Hepatocyte (in vitro differentiated cells): ENCODE measurements at regions not wholly inside any gene's neighbourhood (a gene's known extent, or its start where the extent isn't known, plus 50 kb on each side); places are given as distances from the start of the nearest gene placed in this dataset.

Experiments
- DNase-seq: peaks from one replicate; pipeline ENCODE4 v3.0.0-alpha.2; 2016; ENCODE audit warnings: low spot score
- H2AFZ ChIP-seq: fragments of 200-600 bp; sonication (generic); 2 replicates; pipeline ENCODE4 v1.6.0; 2016; ENCODE audit warnings: antibody characterized with exemption, mild to moderate bottlenecking
- H3K27ac ChIP-seq: fragments of 200-600 bp; sonication (generic); 2 replicates; pipeline ENCODE4 v1.5.1; 2016; ENCODE audit warnings: mild to moderate bottlenecking
- H3K27me3 ChIP-seq: fragments of 200-600 bp; sonication (generic); 2 replicates; pipeline ENCODE4 v1.6.1; 2016
- H3K36me3 ChIP-seq: fragments of 200-600 bp; sonication (generic); replicated peaks from 2 replicates; pipeline ENCODE4 v1.5.1; 2016; ENCODE audit warnings: low read depth; ENCODE audit not compliant: insufficient read depth
- H3K4me1 ChIP-seq: fragments of 200-600 bp; sonication (generic); 2 replicates; pipeline ENCODE4 v1.5.1; 2016; ENCODE audit warnings: mild to moderate bottlenecking, moderate library complexity; ENCODE audit not compliant: insufficient read depth
- H3K4me2 ChIP-seq: fragments of 200-600 bp; sonication (generic); 2 replicates; pipeline ENCODE4 v1.6.0; 2016
- H3K4me3 ChIP-seq: fragments of 200-600 bp; sonication (generic); 2 replicates; pipeline ENCODE4 v1.5.1; 2016; ENCODE audit warnings: mild to moderate bottlenecking
- H3K79me2 ChIP-seq: fragments of 200-600 bp; sonication (generic); 2 replicates; pipeline ENCODE4 v1.6.0; 2017; ENCODE audit warnings: mild to moderate bottlenecking
- H3K9me2 ChIP-seq: fragments of 200-600 bp; sonication (generic); replicated peaks from 2 replicates; pipeline ENCODE4 v1.6.0; 2017; ENCODE audit warnings: mild to moderate bottlenecking; ENCODE audit not compliant: insufficient read depth
- H3K9me3 ChIP-seq: fragments of 200-600 bp; sonication (generic); 2 replicates; pipeline ENCODE4 v1.5.1; 2016; ENCODE audit warnings: low read depth, mild to moderate bottlenecking
- H4K20me1 ChIP-seq: fragments of 200-600 bp; sonication (generic); 2 replicates; pipeline ENCODE4 v1.6.0; 2016; ENCODE audit warnings: mild to moderate bottlenecking; ENCODE audit not compliant: insufficient read depth, poor library complexity, severe bottlenecking
- CTCF ChIP-seq: fragments of 200-600 bp; sonication (generic); IDR thresholded peaks from 2 replicates; pipeline ENCODE4 v1.5.1; 2016; ENCODE audit warnings: antibody characterized with exemption, mild to moderate bottlenecking; ENCODE audit not compliant: poor library complexity
- EZH2 ChIP-seq: fragments of 200-600 bp; sonication (generic); IDR thresholded peaks from 2 replicates; pipeline ENCODE4 v1.6.1; 2016; ENCODE audit warnings: antibody characterized with exemption, mild to moderate bottlenecking, borderline replicate concordance
- EZH2phosphoT487 ChIP-seq: fragments of 200-600 bp; sonication (generic); IDR thresholded peaks from one replicate; pipeline ENCODE4 v1.6.1; 2018; ENCODE audit warnings: antibody characterized with exemption, mild to moderate bottlenecking, low read depth, moderate library complexity; ENCODE audit not compliant: unreplicated experiment, severe bottlenecking
- WGBS: methylation state at CpG from one replicate; pipeline ENCODE4 v1.1.6; 2016; ENCODE audit warnings: low lambda C conversion rate; ENCODE audit errors: missing lambda C conversion rate; 5-methylcytosine and 5-hydroxymethylcytosine counted together

GRCh38 chr16:7093511-7093910 lies 239.1 kb upstream of the RBFOX1 start:
- Histone ChIP-seq H3K9me2 (no peaks in the 10 kb centered on the region), H3K4me2 (no peak overlapping the region), H3K4me3 (no peak overlapping the region), H4K20me1 (no peaks in the 10 kb centered on the region), H3K27ac (no peak overlapping the region), H3K9me3 (no peaks in the 10 kb centered on the region), H3K36me3 (no peaks in the 10 kb centered on the region), H2AFZ (no peak overlapping the region), H3K4me1 (no peaks in the 10 kb centered on the region), H3K79me2 (no peaks in the 10 kb centered on the region), H3K27me3 (peaks cover 34% of the 10 kb centered on the region)
- DNase-seq, result no peak
- 96% methylated on average over 4 of the region's 4 CpGs for WGBS
- no peak for TF ChIP-seq EZH2phosphoT487
- no peak for TF ChIP-seq CTCF
- TF ChIP-seq EZH2, result no peak

GRCh38 chr16:7090628-7091115 lies 242.0 kb upstream of the RBFOX1 start:
- no peaks in the 10 kb centered on the region for H4K20me1 ChIP-seq

GRCh38 chr16:7089751-7090150 lies 242.9 kb upstream of the RBFOX1 start:
- Histone ChIP-seq H4K20me1 (no peaks in the 10 kb centered on the region), H3K9me2 (no peaks in the 10 kb centered on the region), H3K27ac (no peak overlapping the region), H3K4me1 (no peaks in the 10 kb centered on the region), H3K9me3 (no peaks in the 10 kb centered on the region), H3K27me3 (peaks cover 47% of the 10 kb centered on the region), H3K36me3 (no peaks in the 10 kb centered on the region), H3K4me3 (no peak overlapping the region), H2AFZ (no peak overlapping the region), H3K4me2 (no peak overlapping the region), H3K79me2 (no peaks in the 10 kb centered on the region)
- no peak for DNase-seq
- TF ChIP-seq EZH2phosphoT487, result no peak
- TF ChIP-seq EZH2, result no peak
- TF ChIP-seq CTCF, result no peak

More at GRCh38 chr16:7090628-7091115, 242.0 kb upstream of the RBFOX1 start:
- Histone ChIP-seq H3K79me2 (no peaks in the 10 kb centered on the region), H3K9me2 (no peaks in the 10 kb centered on the region), H3K9me3 (no peaks in the 10 kb centered on the region), H3K36me3 (no peaks in the 10 kb centered on the region), H3K4me1 (no peaks in the 10 kb centered on the region), H3K27ac (no peak overlapping the region), H3K4me3 (no peak overlapping the region), H3K27me3 (peaks cover 43% of the 10 kb centered on the region), H2AFZ (no peak overlapping the region), H3K4me2 (no peak overlapping the region)
- TF ChIP-seq CTCF, result no peak
- TF ChIP-seq EZH2phosphoT487, result no peak
- no peak for TF ChIP-seq EZH2
- WGBS, result 39% methylated on average over 9 of the region's 9 CpGs
- no peak for DNase-seq

- Histone ChIP-seq H3K4me1 (no peaks in the 10 kb centered on the region), H4K20me1 (no peaks in the 10 kb centered on the region), H3K4me2 (no peak overlapping the region), H2AFZ (no peak overlapping the region), H3K9me3 (no peaks in the 10 kb centered on the region), H3K27ac (no peak overlapping the region), H3K79me2 (no peaks in the 10 kb centered on the region), H3K36me3 (no peaks in the 10 kb centered on the region), H3K9me2 (no peaks in the 10 kb centered on the region), H3K27me3 (peaks cover 50% of the 10 kb centered on the region), H3K4me3 (no peak overlapping the region)
- WGBS, result 67% methylated on average over 5 of the region's 5 CpGs
- TF ChIP-seq EZH2 (no peak), EZH2phosphoT487 (no peak), CTCF (no peak)
- no peak for DNase-seq
These were observed 243.9 kb upstream of the RBFOX1 start for GRCh38 chr16:7088711-7089110.
